ENCODE measurements at regions not wholly inside any gene's neighbourhood (a gene's known extent, or its start where the extent isn't known, plus 50 kb on each side); places are given as distances from the start of the nearest gene placed in this dataset.

DNA sequence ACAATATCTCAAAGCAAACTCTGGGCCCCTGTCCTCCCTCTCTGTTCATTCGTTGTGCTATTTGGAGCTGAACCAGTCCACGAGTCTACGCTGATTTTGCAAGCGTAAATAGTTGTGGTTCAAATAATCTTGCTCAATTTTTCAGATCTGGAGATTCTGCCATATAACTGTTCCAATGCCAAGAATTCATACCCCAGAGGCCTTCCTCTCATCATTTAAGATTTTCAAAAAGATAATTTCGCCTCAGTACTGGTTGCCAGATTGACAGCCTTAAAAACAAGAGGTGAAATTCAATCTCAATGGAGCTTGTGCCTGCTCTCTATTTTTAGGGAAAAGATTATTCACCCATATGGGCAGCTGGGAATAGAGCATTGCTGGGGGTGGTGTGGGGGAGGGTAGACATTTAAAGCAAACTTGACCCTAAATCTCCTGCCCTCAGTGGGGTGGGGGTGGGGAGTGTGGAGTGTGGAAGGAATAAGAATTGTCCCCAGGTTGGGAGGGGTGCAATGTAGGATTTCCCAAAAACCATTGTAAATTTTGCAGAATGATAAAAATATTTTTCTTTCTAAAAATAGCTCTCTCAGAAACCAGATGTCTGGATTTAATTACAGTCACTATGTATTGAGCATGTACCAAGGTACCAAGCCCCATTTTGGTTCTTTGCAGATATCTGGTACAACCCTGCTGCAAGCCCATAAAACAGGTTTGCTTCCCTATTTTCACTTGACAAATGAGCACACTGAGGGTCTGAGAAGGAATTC lies 104.7 kb upstream of the EEPD1 start:
- FAIRE-seq (no peak), DNase-seq (ENCODE audit: low read depth, low spot score) (no peak)
- Histone ChIP-seq H3K79me2 (ENCODE audit: control insufficient read depth, insufficient read depth, low read length) (no peaks in the 10 kb centered on the region), H2AFZ (ENCODE audit: low read depth, low read length) (no peak overlapping the region), H3K4me3 (replicated peaks in 1 of 3; ENCODE audit: insufficient read depth in 1 of 3, low read depth in 1 of 3, low read length in 3 of 3) (no peak overlapping the region), H3K4me2 (ENCODE audit: insufficient read depth, low read length) (peak overlapping the region; percentile 57), H3K9me3 (replicated peaks; ENCODE audit: control insufficient read depth, insufficient read depth, low read length) (no peaks in the 10 kb centered on the region), H3K27ac (ENCODE audit: insufficient read depth, low read depth, low read length) (no peak overlapping the region), H3K9ac (replicated peaks; ENCODE audit: extremely low read depth, insufficient read depth, low read length) (no peak overlapping the region), H3K9me1 (replicated peaks; ENCODE audit: control insufficient read depth, extremely low read depth, insufficient read depth, low read length) (no peaks in the 10 kb centered on the region), H3K36me3 (ENCODE audit: control insufficient read depth in 2 of 2, extremely low read depth in 1 of 2, insufficient read depth in 2 of 2, low read length in 2 of 2) (no peaks in the 10 kb centered on the region), H3K4me1 (ENCODE audit: control insufficient read depth, extremely low read depth, insufficient read depth, low read length) (peaks cover 30% of the 10 kb centered on the region), H3K27me3 (ENCODE audit: control insufficient read depth in 2 of 2, insufficient read depth in 2 of 2, low read length in 2 of 2) (peaks cover 2 to 6% of the 10 kb centered on the region in 2 experiments), H4K20me1 (replicated peaks; ENCODE audit: control insufficient read depth, extremely low read depth, insufficient read depth, low read length) (no peaks in the 10 kb centered on the region)
- dilution Hi-C loops (cut with MboI; ENCODE audit: extremely low pct_ligation_motif_present, low sequenced_read_pairs): no loop called here
- intact Hi-C loops (cut with micrococcal nuclease): no loop called here
- CTCF ChIA-PET: interaction anchor here (0.6 to 2.2 kb wide), 2 partner anchors 11 to 244 kb away, joined by 3 to 7 read pairs; no protein-coding TSS in a partner anchor
- no TSS peak for BruUV-seq (replicated peaks)
- TF ChIP-seq POLR2AphosphoS5 (IDR thresholded peaks at IDR 0.05; ENCODE audit: insufficient read depth, low read depth, low read length): no peak
- TF ChIP-seq GATA2 (IDR thresholded peaks at IDR 0.05; ENCODE audit: insufficient read depth, insufficient read length, low read depth, low read length): no peak
- no peak for TF ChIP-seq FOS (IDR thresholded peaks at IDR 0.05; ENCODE audit: borderline replicate concordance, insufficient read depth, low read length)
- TF ChIP-seq MYC (IDR thresholded peaks at IDR 0.05; ENCODE audit: low read depth, low read length): no peak
- TF ChIP-seq EZH2 (IDR thresholded peaks at IDR 0.05; ENCODE audit: borderline replicate concordance, low read depth, low read length, severe bottlenecking): no peak
- TF ChIP-seq, protein P1, sequence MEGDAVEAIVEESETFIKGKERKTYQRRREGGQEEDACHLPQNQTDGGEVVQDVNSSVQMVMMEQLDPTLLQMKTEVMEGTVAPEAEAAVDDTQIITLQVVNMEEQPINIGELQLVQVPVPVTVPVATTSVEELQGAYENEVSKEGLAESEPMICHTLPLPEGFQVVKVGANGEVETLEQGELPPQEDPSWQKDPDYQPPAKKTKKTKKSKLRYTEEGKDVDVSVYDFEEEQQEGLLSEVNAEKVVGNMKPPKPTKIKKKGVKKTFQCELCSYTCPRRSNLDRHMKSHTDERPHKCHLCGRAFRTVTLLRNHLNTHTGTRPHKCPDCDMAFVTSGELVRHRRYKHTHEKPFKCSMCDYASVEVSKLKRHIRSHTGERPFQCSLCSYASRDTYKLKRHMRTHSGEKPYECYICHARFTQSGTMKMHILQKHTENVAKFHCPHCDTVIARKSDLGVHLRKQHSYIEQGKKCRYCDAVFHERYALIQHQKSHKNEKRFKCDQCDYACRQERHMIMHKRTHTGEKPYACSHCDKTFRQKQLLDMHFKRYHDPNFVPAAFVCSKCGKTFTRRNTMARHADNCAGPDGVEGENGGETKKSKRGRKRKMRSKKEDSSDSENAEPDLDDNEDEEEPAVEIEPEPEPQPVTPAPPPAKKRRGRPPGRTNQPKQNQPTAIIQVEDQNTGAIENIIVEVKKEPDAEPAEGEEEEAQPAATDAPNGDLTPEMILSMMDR (IDR thresholded peaks at IDR 0.05; ENCODE audit: extremely low read depth in 1 of 2, insufficient read depth in 1 of 2, low read depth in 1 of 2, low read length in 2 of 2): no peak
- TF ChIP-seq, protein P2, sequence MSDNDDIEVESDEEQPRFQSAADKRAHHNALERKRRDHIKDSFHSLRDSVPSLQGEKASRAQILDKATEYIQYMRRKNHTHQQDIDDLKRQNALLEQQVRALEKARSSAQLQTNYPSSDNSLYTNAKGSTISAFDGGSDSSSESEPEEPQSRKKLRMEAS (IDR thresholded peaks at IDR 0.05; ENCODE audit: insufficient read depth, insufficient read length): no peak
- no peak for TF ChIP-seq JUN (IDR thresholded peaks at IDR 0.05; ENCODE audit: borderline replicate concordance, insufficient read depth, insufficient read length, low read depth)
- no peak for TF ChIP-seq POLR2A (IDR thresholded peaks at IDR 0.05; ENCODE audit: low read depth, low read length)
- POLR2A ChIA-PET: no interaction called here

Data from endothelial cell of umbilical vein (primary cell).